Smooth muscle cell of the brain vasculature (primary cell): ENCODE measurements at regions not wholly inside any gene's neighbourhood (a gene's known extent, or its start where the extent isn't known, plus 50 kb on each side); places are given as distances from the start of the nearest gene placed in this dataset.
"Not testable (repeated sequence)": the region's sequence is repeated elsewhere in the genome, so short reads cannot be mapped to it uniquely, and the experiment has no call there.

ENCODE experiments used
- DNase-seq: peaks from one replicate; pipeline ENCODE4 v3.0.0-alpha.2; 2012; ENCODE audit warnings: low read depth, low spot score

- DNase-seq, result no peak
These were observed 253.1 kb upstream of the ADGRL4 start for GRCh38 chr1:79259390-79260336.

- DNase-seq, result no peak
These were observed 248.9 kb upstream of the ADGRL4 start for GRCh38 chr1:79255421-79255820.

DNA sequence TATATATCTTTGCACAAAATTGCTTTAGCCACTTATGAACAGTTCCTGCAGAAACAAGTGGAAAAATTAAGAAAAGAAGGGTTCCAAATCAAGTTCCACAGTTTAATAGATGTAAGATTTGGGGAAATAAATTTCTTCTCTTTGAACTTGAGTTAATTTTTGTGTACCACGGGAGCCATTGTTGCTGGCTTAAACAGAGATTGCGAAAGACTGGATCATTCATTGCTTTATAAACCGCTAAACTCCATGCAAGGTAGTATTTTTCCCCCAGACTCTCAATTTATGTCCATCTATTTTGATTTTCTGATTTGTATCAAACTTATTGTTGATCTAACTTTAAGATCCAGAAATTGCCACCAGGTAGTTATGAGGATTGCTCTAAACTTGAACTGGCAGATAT, 246.1 kb upstream of the ADGRL4 start:
- no peak for DNase-seq

- DNase-seq, result no peak
These were observed 233.3 kb upstream of the ADGRL4 start for GRCh38 chr1:79239840-79240239.

DNA sequence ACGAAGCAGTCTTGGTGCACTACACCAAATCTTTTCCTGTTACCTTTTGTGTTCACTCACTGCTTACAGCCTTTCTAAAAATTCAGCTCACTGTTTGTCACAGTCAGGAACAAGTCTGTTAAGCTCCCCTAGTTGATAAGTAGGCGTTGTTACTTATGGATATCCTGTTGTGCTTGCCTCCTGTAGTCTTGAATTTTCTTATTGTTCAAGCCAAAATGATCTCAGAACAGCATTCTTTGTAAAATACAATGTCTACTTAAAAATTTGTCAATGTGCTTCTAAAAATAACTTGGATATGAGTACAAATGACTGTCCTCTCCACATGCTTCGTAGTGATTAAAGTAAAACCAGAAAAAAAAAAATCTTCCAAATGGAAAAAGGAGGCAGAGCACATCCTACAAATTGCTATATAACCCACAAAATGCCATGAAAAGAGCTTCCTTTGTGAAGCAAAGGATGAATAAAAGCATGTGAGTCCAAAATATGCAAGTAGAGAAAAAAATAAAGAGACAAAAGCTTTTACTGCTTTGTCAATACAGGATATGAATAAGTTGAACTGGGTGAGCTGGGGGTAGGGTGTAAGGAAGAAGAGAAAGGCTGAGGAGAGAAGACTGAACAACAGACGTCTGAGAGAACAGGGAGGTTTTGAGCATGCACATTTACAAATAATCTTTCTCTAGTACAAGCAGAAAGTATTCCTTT, 228.9 kb upstream of the ADGRL4 start:
- DNase-seq, result no peak

DNA sequence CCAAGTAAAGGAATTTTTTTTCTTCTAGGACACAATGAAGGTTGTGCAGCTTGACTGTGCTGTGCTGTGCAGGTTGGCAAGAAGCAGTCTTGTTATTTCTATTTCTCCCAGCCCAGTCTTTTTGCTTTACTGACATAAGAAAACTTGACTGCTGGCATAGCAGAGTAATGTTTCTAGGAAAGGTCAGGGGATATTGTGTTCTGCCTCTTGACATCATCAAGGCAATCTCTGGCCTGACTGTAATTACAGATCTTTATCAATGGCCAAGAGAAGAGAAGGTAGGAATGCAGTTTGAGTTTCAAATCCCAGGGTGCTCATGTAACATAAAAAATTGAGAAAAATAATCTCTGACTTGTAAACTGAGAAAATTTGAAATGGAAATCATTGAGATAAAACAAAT, 226.3 kb upstream of the ADGRL4 start:
- no peak for DNase-seq

DNA sequence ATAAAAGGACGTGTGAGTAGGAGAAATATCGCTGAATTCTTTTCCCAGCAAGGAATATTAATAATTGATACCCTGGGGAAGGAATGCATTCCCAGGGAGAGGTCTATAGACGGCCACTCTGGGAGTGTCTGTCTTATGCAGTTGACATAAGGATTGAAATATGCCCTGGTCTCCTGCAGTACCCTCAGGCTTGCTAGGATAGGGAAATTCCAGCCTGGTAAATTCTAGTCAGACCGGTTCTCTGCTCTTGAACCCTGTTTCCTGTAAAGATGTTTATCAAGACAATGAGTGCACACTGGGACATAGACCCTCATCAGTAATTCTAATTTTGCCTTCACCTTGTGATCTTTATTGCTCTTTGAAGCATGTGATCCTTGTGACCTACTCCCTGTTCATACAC, 224.2 kb upstream of the ADGRL4 start:
- DNase-seq, result not testable (repeated sequence)

GRCh38 chr1:79226963-79227362, 220.4 kb upstream of the ADGRL4 start:
- DNase-seq, result no peak

DNA sequence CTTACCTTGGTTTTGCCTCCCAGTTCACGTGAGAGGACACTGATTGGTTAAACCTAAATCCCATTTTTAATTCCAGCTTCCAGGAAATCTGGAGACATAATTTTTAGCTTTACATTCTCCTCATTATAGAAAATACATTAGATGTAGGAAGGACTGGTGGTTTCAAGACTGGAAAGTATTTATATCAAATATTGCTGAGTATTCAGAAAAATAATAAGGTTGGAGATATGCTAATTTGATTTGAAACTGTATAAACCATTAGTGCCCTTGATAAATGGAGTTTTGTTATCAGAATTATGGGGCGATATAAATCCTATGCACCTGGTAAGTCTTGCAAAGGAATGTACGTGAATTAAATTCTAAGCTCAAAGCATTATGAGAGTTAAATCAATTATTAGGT, 218.0 kb upstream of the ADGRL4 start:
- DNase-seq, result no peak

DNA sequence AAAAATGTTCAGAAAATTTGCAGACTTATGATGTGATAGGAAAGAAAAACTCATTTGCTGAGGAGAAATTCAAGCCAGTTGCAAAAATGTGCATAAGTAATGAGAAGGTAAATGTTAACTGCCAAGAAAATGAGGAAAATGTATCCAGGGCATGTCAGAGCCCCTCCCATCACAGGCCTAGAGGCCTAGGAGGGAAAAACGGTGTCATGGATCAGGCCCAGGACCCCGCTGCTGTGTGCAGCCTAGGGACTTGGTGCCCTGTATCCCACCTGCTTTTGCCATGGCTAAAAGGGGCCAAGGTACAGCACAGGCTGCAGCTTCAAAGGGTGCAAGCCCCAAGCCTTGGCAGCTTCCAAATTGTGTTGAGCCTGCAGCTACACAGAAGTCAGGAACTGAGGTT, 214.0 kb upstream of the ADGRL4 start:
- DNase-seq, result no peak

GRCh38 chr1:79215311-79215710, 208.8 kb upstream of the ADGRL4 start:
- DNase-seq, result no peak

- DNase-seq, result no peak
These were observed 201.3 kb upstream of the ADGRL4 start for GRCh38 chr1:79207786-79208185.

DNA sequence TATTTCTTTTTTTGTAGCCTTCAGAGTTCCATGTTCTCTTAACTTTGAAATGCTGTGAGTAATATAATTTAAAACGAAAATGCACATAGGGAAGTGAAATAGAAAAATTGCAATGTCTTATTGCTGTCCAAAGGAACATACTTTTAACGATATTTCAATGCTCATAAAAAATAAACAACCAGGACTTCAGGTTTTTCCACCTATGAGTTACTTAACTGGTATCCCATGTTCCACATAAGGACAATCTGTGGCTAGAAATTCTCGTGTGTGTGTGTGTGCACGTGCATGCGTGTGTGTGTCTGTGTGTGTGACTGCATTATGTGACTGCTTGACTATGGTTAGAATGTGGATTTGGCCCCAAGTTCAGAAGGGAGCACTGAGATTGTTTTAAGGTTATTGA, 200.8 kb upstream of the ADGRL4 start:
- no peak for DNase-seq

DNA sequence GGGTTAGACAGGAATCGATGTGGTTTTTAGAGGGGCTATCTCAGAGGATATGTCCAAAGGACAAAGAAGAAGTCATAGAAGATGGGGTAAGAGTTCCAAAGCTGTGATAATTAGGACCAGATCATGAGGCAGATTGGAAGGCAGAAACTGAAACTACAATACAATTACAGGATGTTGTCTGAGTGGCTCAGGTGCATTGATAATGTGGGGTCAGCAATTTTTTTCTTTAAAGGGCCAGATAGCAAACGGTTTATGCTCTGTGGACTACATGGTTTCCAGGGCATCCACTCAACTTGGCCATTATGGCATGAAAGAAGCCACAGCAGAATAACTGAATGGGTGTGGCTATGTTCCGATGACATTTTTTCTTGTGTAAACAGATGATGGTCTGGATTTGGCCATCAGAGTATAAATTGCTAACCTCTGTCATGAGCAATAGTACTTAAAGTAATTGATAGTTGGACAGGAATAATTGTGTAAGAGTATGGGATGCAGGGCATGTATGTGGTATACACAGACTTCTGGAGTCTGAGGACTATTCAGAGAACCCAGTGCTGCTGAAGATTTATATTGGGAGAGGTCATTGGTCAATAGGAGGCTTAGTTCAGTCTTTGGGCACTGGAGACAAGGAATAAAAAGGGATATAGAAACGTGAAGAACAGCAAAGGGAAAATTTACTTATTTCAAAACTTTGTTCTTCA, 198.4 kb upstream of the ADGRL4 start:
- DNase-seq, result no peak

- no peak for DNase-seq
These were observed 192.3 kb upstream of the ADGRL4 start for GRCh38 chr1:79198832-79199231.

DNA sequence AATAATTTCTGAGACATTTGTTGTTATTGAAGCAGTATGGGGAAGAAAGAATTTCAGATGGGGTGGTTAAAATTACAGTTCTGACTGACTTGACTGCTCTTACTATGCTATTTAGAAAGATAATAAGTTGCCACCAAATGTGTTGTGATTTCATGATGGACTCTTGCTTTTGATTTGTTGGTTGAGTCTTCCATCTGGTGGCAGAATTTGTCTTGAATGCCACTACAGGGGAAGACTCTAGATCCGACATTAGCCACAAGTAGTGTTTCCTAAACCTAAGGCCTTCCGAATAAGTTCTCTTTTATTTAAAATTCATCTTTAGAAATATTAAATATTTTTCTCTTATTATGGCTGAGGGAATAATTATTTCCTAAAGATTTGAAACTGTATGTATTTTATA, 190.9 kb upstream of the ADGRL4 start:
- DNase-seq, result peak; percentile 40

- DNase-seq, result no peak
These were observed 189.7 kb upstream of the ADGRL4 start for GRCh38 chr1:79196211-79196610.

- DNase-seq, result peak; percentile 35
These were observed 186.9 kb upstream of the ADGRL4 start for GRCh38 chr1:79193211-79194079.

DNA sequence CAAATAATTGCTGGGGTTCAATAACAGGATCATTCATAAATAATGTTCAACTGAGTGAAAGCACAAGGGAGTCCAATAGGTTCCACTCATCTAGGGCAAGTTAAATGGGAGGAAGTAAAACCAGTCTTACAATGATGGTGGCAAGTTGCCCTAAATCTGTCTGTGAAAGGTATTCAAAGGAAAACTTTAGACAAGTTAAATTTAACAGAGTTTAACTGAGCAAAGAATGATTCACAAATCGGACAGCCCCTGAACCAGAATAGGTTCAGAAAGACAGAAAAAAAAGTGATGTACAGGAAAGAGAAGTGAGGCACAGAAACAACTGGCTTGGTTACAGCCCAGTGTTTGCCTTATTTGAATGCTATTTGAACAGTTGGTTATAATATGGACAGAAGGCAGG, 183.5 kb upstream of the ADGRL4 start:
- DNase-seq, result no peak

GRCh38 chr1:79188337-79188736, 181.8 kb upstream of the ADGRL4 start:
- DNase-seq, result peak; percentile 37

DNA sequence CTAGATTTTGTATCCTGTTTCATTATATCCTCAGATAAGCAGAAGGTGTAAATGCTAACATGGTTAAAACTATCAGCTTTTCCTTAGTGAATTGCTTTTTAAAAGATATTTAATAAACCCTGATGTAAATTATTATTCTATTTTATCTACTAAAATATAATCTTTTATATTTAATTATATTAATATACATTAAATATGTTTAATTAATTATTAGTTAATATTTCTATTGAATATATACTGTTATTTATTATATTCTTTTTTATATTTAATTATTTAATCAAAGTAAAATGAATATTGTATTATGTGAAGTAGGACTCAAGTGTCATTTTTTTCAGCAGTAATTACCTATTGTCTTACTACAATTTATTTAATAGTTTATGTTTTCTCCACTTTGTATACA, 179.7 kb upstream of the ADGRL4 start:
- no peak for DNase-seq
